22Rv1 (cell line): ENCODE measurements at regions not wholly inside any gene's neighbourhood (a gene's known extent, or its start where the extent isn't known, plus 50 kb on each side); places are given as distances from the start of the nearest gene placed in this dataset.

ENCODE experiments used
- ZFX ChIP-seq: fragments of 450-650 bp; IDR thresholded peaks from 2 replicates; pipeline ENCODE4 v1.6.1; 2017; ENCODE audit warnings: antibody characterized with exemption, borderline replicate concordance
- TF ChIP-seq, protein P1 (sequence below): fragments of 450-650 bp; IDR thresholded peaks from 2 replicates; pipeline ENCODE4 v1.5.1; 2017; ENCODE audit warnings: mild to moderate bottlenecking

DNA sequence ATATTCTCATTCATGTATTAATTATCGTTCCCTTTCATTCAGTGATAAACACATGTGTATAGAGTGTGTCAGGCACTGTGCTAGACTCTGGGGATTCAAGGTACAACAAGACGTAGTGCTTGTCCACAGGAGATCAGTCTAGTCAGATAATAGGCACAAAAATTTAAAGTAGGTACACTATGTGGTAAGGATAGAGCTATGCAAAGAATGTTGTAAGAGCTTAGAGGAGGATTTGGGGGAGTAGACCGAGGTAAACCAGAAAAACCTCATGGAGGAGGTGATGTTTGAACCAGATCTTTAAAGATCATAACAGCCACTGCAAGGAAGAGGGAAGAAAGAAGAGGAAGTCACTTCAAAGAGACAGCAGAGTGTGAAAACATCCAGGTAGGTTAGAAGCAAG lies 256.9 kb upstream of the DDX18 start:
- TF ChIP-seq, protein P1, sequence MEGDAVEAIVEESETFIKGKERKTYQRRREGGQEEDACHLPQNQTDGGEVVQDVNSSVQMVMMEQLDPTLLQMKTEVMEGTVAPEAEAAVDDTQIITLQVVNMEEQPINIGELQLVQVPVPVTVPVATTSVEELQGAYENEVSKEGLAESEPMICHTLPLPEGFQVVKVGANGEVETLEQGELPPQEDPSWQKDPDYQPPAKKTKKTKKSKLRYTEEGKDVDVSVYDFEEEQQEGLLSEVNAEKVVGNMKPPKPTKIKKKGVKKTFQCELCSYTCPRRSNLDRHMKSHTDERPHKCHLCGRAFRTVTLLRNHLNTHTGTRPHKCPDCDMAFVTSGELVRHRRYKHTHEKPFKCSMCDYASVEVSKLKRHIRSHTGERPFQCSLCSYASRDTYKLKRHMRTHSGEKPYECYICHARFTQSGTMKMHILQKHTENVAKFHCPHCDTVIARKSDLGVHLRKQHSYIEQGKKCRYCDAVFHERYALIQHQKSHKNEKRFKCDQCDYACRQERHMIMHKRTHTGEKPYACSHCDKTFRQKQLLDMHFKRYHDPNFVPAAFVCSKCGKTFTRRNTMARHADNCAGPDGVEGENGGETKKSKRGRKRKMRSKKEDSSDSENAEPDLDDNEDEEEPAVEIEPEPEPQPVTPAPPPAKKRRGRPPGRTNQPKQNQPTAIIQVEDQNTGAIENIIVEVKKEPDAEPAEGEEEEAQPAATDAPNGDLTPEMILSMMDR, result no peak
- TF ChIP-seq ZFX, result no peak
